Upper lobe of right lung (tissue), 1 donor: ENCODE measurements at regions not wholly inside any gene's neighbourhood (a gene's known extent, or its start where the extent isn't known, plus 50 kb on each side); places are given as distances from the start of the nearest gene placed in this dataset.

ENCODE experiments used
- ATAC-seq: fragments of 200-7000 bp; cut with Tn5 transposase; one replicate; pipeline ENCODE4 v1.9.1; 2020; ENCODE audit warnings: mild to moderate bottlenecking, moderate library complexity
- DNase-seq: peaks from one replicate; pipeline ENCODE4 v3.0.0-alpha.2; 2020
- H3K27ac ChIP-seq: fragments of 200-600 bp; one replicate; pipeline ENCODE4 v1.8.0; 2022
- H3K27me3 ChIP-seq: fragments of 200-600 bp; one replicate; pipeline ENCODE4 v1.8.0; 2022; ENCODE audit warnings: mild to moderate bottlenecking
- H3K36me3 ChIP-seq: fragments of 200-600 bp; one replicate; pipeline ENCODE4 v1.8.0; 2022
- H3K4me1 ChIP-seq: fragments of 200-600 bp; one replicate; pipeline ENCODE4 v1.8.0; 2022
- H3K4me3 ChIP-seq: fragments of 200-600 bp; one replicate; pipeline ENCODE4 v1.8.0; 2022; ENCODE audit warnings: mild to moderate bottlenecking
- H3K9me3 ChIP-seq: fragments of 200-600 bp; one replicate; pipeline ENCODE4 v1.8.0; 2022
- CTCF ChIP-seq: fragments of 200-600 bp; IDR thresholded peaks from one replicate; pipeline ENCODE4 v1.8.0; 2022; ENCODE audit warnings: antibody characterized with exemption
- intact Hi-C: fragments of 100-400 bp; cut with DNase I; formaldehyde crosslinking; loops from one replicate; pipeline ENCODE4 v1.11.0; 2022
- donor health status: DM: no; HTN: yes; CAD: no; lungs with severe emphysema.

- ATAC-seq: no peak
- H3K9me3 ChIP-seq: no peaks in the 10 kb centered on the region
- H3K4me3 ChIP-seq: no peak overlapping the region
- H3K27ac ChIP-seq: no peak overlapping the region
- H3K36me3 ChIP-seq: no peaks in the 10 kb centered on the region
- H3K27me3 ChIP-seq: no peaks in the 10 kb centered on the region
- H3K4me1 ChIP-seq: no peaks in the 10 kb centered on the region
- intact Hi-C loops: no loop called here
- no peak for TF ChIP-seq CTCF
- no peak for DNase-seq
Measured at GRCh38 chr10:111142092-111142768, 65.4 kb downstream of the ADRA2A start.

GRCh38 chr10:111146025-111146640, 69.3 kb downstream of the ADRA2A start:
- DNase-seq (no peak), ATAC-seq (no peak)
- Histone ChIP-seq H3K27ac (no peak overlapping the region), H3K36me3 (no peaks in the 10 kb centered on the region), H3K27me3 (no peaks in the 10 kb centered on the region), H3K4me1 (no peaks in the 10 kb centered on the region), H3K4me3 (no peak overlapping the region), H3K9me3 (no peaks in the 10 kb centered on the region)
- TF ChIP-seq CTCF: no peak
- intact Hi-C loops: no loop called here

- intact Hi-C loops: no loop called here
- DNase-seq: no peak
- Histone ChIP-seq H3K27ac (no peak overlapping the region), H3K36me3 (no peaks in the 10 kb centered on the region), H3K9me3 (no peaks in the 10 kb centered on the region), H3K4me1 (no peaks in the 10 kb centered on the region), H3K4me3 (no peak overlapping the region), H3K27me3 (no peaks in the 10 kb centered on the region)
- no peak for TF ChIP-seq CTCF
- no peak for ATAC-seq
Measured at GRCh38 chr10:111148025-111148424, 71.2 kb downstream of the ADRA2A start.

GRCh38 chr10:111148440-111148839, 71.6 kb downstream of the ADRA2A start:
- Histone ChIP-seq H3K9me3 (no peaks in the 10 kb centered on the region), H3K4me1 (no peaks in the 10 kb centered on the region), H3K27me3 (no peaks in the 10 kb centered on the region), H3K4me3 (no peak overlapping the region), H3K27ac (no peak overlapping the region), H3K36me3 (no peaks in the 10 kb centered on the region)
- intact Hi-C loops: no loop called here
- ATAC-seq (no peak), DNase-seq (no peak)
- TF ChIP-seq CTCF: no peak

- no peaks in the 10 kb centered on the region for H3K27me3 ChIP-seq
- intact Hi-C loops: no loop called here
- H3K4me1 ChIP-seq: no peaks in the 10 kb centered on the region
- no peak overlapping the region for H3K27ac ChIP-seq
- H3K9me3 ChIP-seq: no peaks in the 10 kb centered on the region
- ATAC-seq: no peak
- no peak for DNase-seq
- no peak for TF ChIP-seq CTCF
- no peak overlapping the region for H3K4me3 ChIP-seq
- H3K36me3 ChIP-seq: no peaks in the 10 kb centered on the region
Measured at GRCh38 chr10:111150691-111151090, 73.9 kb downstream of the ADRA2A start.
